Iris pigment epithelial cell (primary cell): ENCODE measurements at regions not wholly inside any gene's neighbourhood (a gene's known extent, or its start where the extent isn't known, plus 50 kb on each side); places are given as distances from the start of the nearest gene placed in this dataset.
"Not testable (repeated sequence)": the region's sequence is repeated elsewhere in the genome, so short reads cannot be mapped to it uniquely, and the experiment has no call there.

Experiments
- DNase-seq: peaks from one replicate; pipeline ENCODE4 v3.0.0-alpha.2; 2011; ENCODE audit warnings: low read depth

GRCh38 chr14:99035712-99036610 lies 236.0 kb downstream of the BCL11B start:
- peak; percentile 69 for DNase-seq

DNA sequence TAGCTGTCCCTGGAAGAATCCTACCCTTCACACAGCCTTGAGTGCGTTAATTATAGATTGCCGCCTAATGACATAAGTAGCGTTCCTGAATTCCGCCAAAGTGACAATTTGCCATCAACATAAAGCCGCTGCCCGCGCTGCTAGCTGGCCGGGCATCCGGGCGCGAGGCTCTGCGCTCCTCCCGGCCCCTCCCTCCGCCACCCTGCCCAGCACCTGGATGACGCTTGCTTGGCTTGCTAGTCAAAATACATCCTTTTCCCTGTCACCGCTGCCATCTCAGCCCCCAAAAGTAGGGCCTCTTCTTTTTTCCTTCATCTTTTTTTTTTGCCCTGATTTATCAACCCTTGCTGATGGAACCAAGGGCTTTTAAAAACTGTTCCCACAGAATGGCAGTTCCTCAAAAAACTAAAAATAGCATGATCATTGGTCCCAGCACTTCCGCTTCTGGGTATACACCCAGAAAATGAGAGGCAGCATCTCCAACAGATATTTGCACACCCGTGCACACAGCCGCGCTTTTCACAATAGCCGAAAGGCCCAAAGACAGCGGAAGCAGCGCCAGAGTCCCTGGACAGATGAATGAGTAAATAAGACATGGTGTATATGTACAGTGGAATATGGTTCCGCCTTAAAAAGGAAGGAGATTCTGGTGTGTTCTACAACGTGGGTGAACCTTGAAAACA lies 235.2 kb downstream of the BCL11B start:
- no peak for DNase-seq

DNA sequence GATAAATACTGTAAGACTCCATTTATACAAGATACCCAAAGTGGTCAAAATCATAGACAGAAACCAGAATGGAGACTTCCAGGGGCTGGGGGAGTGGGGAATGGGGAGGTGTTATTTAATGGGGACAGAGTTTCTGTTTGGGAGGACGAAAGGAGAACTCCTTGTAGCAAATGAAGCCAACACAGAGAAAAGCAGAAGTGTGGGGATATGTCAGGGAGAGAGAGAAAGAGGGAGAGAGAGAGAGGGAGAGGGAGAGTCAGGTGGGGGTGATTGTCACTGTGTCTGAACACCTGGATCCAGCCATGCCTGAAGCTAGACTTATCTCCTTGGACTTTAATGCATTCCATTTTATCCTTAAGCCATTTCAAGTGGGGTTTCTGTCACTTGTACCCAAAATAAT lies 234.7 kb downstream of the BCL11B start:
- DNase-seq = not testable (repeated sequence)

DNA sequence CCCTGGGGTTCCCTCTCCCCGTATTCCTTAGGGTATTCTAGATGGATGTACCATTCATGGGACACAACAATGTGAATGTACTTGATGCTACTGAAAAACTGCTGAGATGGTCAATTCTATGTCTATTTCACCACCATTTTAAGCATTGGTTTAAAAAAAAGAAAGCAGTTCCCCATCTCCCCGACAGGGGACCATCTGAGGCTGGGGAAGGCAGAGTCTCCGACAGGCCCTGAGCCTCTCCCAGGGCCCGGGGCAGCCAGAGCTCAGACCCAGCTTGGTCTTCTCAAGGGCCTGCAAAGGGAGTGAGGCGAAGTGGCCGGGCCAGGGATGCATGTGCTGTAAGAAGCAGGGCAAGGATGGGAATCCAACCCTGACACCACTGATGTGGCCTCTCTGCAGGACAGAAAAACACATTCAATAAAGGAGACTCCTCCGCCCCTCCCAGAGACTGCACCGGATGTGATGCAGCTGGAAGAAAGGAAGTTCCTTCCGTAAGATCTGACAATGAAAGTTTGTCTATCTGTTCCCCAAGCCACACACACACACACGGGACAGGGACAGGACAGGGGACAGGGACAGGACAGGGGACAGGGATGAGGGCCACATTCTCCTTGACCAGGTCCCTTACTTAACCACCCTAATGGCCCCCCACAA lies 234.1 kb downstream of the BCL11B start:
- no peak for DNase-seq

- peak; percentile 14 for DNase-seq
These were observed 233.6 kb downstream of the BCL11B start for GRCh38 chr14:99038431-99038820.

DNA sequence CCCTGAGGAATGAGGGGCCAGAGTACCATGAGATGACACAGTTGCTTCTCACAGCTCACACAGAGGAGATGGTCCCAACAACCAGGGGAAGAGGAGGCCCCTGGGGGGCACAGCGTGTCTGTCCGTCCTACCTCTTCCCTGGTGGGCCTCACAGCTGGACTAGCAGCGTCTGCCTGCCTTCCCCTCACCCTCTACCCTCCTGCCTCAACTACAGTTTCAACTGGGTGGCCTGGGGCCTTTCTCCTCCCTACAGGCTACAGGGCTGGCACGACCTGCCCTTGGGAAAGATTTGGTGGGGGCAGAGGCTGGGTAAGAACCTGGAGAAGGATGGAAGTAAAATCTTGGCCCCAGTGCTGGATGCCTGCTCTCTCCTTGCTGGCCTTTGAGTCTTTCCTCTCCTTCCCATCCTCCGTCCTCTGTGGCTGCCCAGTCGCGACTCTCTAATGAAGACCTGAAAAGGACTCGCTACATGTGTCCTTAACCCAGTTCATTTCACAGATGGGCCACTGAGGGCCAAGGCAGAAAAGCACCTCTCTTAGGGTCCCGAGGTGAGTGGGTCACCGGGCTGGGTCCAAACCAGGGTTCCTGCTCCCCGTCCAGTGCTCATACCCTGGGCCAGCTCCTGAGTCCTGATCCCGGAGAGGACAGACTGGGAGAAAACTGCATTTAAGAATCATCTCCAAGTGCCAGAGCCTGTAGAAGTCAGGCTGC lies 232.5 kb downstream of the BCL11B start:
- DNase-seq = no peak

GRCh38 chr14:99040052-99040451 lies 231.9 kb downstream of the BCL11B start:
- no peak for DNase-seq

- DNase-seq = no peak
These were observed 231.3 kb downstream of the BCL11B start for GRCh38 chr14:99040711-99041110.

GRCh38 chr14:99041141-99041819 lies 230.7 kb downstream of the BCL11B start:
- DNase-seq = no peak

GRCh38 chr14:99041820-99042174 lies 230.2 kb downstream of the BCL11B start:
- no peak for DNase-seq

- DNase-seq = no peak
These were observed 229.4 kb downstream of the BCL11B start for GRCh38 chr14:99042381-99043266.

DNA sequence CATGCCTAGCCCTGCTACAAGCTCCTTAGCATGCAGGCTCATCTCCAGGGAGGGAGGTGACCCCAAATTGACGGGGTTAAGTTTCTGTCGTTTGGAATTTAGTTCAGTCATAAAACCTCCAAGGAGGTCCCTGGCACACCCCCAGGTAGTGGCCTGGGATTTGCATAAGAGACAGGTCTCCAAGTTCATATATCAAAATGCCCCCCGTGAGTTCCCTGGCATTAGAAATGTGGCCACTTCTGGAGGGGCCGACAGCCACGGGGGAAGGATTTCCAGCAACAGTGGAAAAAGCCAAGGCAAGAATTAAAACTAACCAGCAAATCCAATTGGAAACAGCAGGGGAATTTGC lies 228.8 kb downstream of the BCL11B start:
- DNase-seq = no peak

DNA sequence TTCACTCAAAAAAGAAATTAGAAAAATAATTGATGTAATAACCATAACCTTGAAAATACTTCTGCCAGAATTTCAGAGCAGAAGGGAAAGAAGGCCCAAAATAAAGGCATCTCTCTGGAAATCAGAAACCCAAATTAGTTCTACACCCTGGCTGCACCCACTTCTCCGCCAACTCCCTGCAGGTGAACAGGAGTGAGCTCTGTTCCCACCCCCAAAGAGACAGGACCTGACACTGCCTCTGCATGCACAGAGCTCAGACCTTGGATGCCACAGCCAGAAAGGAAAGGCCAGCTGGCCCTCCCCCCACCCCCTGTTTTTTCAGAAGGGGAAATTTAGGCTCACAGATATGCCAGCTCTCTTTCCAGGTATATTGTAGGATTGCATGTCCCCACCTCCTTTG lies 228.2 kb downstream of the BCL11B start:
- DNase-seq = no peak

DNA sequence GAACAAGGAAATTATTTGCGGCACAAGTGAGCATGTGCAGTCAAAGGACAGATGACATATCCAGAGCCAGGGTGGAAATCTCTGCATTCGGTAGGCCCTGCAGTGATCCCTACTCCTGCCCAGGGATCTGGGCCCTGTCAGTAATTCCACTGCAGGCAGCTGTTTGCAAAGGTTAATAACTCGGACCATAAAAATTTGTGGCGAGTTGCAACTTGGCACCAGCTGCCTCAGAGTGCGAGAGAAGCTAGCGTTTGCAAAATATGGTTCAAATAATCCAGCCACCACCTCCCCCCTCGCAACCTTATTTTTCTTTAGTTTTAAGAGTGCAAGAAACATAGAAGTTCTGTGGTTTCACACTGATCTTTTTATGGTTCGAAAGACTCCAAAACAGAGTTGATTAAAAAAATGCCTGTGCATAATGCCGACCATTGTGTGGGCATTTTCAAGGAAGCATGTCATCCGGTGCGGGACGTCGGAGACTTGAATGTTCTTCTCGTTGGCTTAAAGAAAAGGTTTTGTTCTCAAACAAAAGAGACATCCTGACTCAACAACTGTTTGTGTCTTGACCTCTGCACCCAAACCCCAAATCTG lies 224.5 kb downstream of the BCL11B start:
- DNase-seq = no peak

DNA sequence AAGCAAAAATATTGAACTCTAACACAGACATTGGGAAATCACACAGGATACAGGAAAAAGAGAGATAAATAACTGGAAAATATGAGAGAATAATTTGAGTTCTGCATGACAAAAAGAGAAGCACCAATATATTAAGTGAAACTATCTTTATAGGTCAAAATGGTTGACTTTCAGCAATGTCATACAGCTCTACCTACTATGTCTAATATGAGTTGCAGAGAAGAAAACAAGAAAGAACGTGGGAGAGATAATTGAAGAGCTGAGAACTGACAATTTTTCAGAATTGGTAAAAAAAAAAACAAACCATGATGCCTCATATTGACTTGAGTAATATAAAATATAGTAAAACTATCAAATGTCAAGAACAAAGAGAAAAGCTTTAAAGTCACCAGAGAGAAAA lies 221.7 kb downstream of the BCL11B start:
- no peak for DNase-seq

DNA sequence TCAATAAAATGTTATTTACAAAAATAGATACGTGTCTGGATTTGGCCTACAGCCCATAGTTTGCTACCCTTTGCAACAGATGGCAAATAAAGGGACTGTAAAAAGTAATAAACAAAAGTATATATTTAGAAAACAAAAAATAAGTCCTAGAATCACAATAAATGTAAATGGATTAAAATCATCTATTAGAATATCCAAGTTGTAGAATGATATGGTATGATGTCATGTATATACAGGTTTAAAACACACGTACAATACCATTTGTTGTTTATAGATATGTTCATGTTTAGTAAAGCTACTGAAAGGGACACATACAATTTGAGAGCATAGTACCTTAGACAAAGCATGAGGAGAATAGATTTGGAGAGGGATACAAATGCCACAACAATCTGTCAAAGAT lies 219.5 kb downstream of the BCL11B start:
- no peak for DNase-seq

- no peak for DNase-seq
These were observed 217.0 kb downstream of the BCL11B start for GRCh38 chr14:99055019-99055418.

DNA sequence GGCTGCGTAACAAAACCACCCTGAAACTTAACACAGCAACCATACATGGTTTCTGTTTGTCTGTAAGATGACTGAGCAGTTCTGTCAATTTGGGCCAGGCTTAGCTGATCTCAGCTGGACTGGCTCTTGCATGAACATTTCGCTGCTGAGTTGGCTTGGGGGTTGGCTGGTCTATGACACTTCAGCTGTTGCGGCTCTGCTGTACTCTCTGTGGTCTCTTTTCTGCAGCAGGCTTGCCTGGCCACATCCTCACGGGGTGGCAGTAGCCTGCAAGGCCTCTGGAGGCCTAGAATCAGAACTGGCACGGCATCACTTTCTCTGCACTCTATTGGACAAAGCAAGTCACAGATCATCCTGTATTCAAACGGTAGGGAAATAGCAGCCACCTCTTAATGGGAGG lies 216.2 kb downstream of the BCL11B start:
- DNase-seq = no peak

GRCh38 chr14:99057576-99058083 lies 214.4 kb downstream of the BCL11B start:
- DNase-seq = no peak

- DNase-seq = no peak
These were observed 213.5 kb downstream of the BCL11B start for GRCh38 chr14:99058542-99058941.
